GM23248 (cell line): ENCODE measurements at regions not wholly inside any gene's neighbourhood (a gene's known extent, or its start where the extent isn't known, plus 50 kb on each side); places are given as distances from the start of the nearest gene placed in this dataset.

ENCODE experiments used
- EZH2 ChIP-seq: fragments of 200-600 bp; sonication (generic); IDR thresholded peaks from 2 replicates; pipeline ENCODE4 v1.6.1; 2018; ENCODE audit warnings: antibody characterized with exemption, mild to moderate bottlenecking; ENCODE audit not compliant: insufficient read depth, poor library complexity, severe bottlenecking
- EZH2phosphoT487 ChIP-seq: fragments of 200-600 bp; sonication (generic); IDR thresholded peaks from 2 replicates; pipeline ENCODE4 v1.6.1; 2018; ENCODE audit warnings: antibody characterized with exemption, moderate library complexity, mild to moderate bottlenecking, low read depth; ENCODE audit not compliant: insufficient read depth

- TF ChIP-seq EZH2 (no peak), EZH2phosphoT487 (no peak)
Measured at GRCh38 chr7:112877691-112878460, 87.7 kb upstream of the TMEM168 start.
